ENCODE measurements at regions not wholly inside any gene's neighbourhood (a gene's known extent, or its start where the extent isn't known, plus 50 kb on each side); places are given as distances from the start of the nearest gene placed in this dataset.
"Not testable (repeated sequence)": the region's sequence is repeated elsewhere in the genome, so short reads cannot be mapped to it uniquely, and the experiment has no call there.

GRCh38 chr22:22296047-22296446 is 51.5 kb downstream of the VPREB1 start:
- not testable (repeated sequence) for DNase-seq

GRCh38 chr22:22297159-22297793 is 52.7 kb downstream of the VPREB1 start:
- not testable (repeated sequence) for DNase-seq

GRCh38 chr22:22297794-22298653 is 53.4 kb downstream of the VPREB1 start:
- peak; percentile 34 for DNase-seq

GRCh38 chr22:22298654-22299009 is 54.0 kb downstream of the VPREB1 start:
- DNase-seq = not testable (repeated sequence)

DNA sequence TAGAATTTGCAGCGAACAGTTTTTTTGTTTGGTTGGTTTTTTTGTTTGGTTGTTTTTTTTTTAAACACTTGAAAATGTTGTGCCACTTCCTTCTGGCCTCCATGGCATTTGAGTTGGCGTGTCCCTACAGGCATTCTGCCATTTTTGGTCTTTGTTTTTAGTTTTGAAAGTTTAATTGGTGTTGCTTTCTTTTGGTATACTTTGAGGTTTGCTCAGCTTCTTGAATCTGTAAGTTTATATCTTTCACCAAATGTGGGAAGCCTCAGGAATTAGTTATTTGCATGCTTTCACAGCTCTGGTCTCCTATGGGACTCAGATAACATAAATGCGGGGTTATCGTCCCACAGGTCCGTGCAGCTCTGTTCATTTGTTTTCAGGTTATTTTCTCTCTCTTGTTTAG is 55.9 kb downstream of the VPREB1 start:
- not testable (repeated sequence) for DNase-seq

DNA sequence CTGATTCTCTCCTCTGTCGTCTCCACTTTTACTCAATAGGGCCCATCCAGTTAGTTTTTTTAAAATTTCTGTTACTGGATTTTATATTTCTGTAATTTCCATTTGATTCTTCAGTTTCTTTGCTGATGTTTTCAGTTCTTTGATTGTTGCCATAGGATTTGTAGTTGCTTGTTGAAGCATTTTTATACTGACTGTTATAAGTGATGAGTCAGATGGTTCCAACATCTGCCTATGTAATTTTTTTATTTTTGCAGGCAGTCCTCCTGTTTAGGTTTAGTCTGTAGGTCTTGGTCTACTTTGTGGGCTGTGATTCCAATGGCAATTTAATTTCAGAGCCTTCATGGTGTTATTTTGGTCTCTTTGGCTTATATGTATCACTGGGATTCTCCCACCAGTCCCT is 56.4 kb downstream of the VPREB1 start:
- DNase-seq = not testable (repeated sequence)

GRCh38 chr22:22316589-22316988 is 72.0 kb downstream of the VPREB1 start:
- no peak for DNase-seq

- no peak for DNase-seq
Measured at GRCh38 chr22:22318723-22319465, 74.3 kb downstream of the VPREB1 start.

- DNase-seq = not testable (repeated sequence)
Measured at GRCh38 chr22:22321743-22322611, 77.4 kb downstream of the VPREB1 start.

- DNase-seq = no peak
Measured at GRCh38 chr22:22322792-22323191, 78.2 kb downstream of the VPREB1 start.

GRCh38 chr22:22327723-22328122 is 83.1 kb downstream of the VPREB1 start:
- DNase-seq = no peak

GRCh38 chr22:22329792-22330191 is 85.2 kb downstream of the VPREB1 start:
- no peak for DNase-seq

DNA sequence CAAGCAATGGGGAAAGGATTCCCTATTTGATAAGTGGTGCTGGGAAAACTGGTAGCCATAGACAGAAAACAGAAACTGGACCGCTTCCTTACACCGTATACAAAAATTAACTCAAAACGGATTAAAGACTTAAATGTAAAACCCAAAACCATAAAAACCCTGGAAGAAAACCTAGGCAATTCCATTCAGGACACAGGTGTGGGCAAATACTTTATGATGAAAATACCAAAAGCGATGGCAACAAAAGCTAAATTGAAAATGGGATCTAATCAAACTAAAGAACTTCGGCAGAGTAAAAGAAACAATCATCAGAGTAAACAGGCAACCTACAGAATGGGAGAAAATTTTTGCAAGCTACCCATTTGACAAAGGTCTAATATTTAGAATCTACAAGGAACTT is 91.1 kb downstream of the VPREB1 start:
- DNase-seq = not testable (repeated sequence)

DNA sequence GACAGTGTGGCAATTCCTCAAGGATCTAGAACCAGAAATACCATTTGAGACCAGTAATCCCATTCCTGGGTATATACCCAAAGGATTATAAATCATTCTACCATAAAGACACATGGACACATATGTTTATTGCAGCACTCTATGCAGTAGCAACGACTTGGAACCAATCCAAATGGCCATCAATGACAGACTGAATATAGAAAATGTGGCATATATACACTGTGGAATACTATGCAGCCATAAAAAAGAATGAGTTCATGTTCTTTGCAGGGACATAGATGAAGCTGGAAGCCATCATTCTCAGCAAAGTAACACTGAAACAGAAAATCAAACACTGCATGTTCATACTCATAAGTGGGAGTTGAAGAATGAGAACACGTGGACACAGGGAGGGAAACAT is 91.7 kb downstream of the VPREB1 start:
- not testable (repeated sequence) for DNase-seq

GRCh38 chr22:22338778-22339177 is 94.2 kb downstream of the VPREB1 start:
- DNase-seq = not testable (repeated sequence)

- no peak for DNase-seq
Measured at GRCh38 chr22:22341736-22342135, 97.2 kb downstream of the VPREB1 start.

GRCh38 chr22:22342697-22343580 is 98.4 kb downstream of the VPREB1 start:
- DNase-seq = no peak

GRCh38 chr22:22343581-22344296 is 99.2 kb downstream of the VPREB1 start:
- no peak for DNase-seq

- no peak for DNase-seq
Measured at GRCh38 chr22:22344430-22344829, 99.8 kb downstream of the VPREB1 start.

GRCh38 chr22:22345781-22346180 is 101.2 kb downstream of the VPREB1 start:
- DNase-seq = no peak

All from skin of body (tissue), 1 donor.